ENCODE measurements at regions not wholly inside any gene's neighbourhood (a gene's known extent, or its start where the extent isn't known, plus 50 kb on each side); places are given as distances from the start of the nearest gene placed in this dataset.
"Not testable (repeated sequence)": the region's sequence is repeated elsewhere in the genome, so short reads cannot be mapped to it uniquely, and the experiment has no call there.

GRCh38 chr2:105506860-105507259 lies 108.0 kb upstream of the FHL2 start:
- not testable (repeated sequence) for DNase-seq (ENCODE audit: extremely low read depth, low read depth)

- no peak for DNase-seq (ENCODE audit: extremely low read depth, low read depth)
Measured at GRCh38 chr2:105504459-105504858, 105.6 kb upstream of the FHL2 start.

GRCh38 chr2:105502625-105503334 lies 103.9 kb upstream of the FHL2 start:
- DNase-seq (ENCODE audit: extremely low read depth, low read depth): no peak

GRCh38 chr2:105498281-105498846 lies 99.5 kb upstream of the FHL2 start:
- DNase-seq (ENCODE audit: extremely low read depth, low read depth): no peak

- no peak for DNase-seq (ENCODE audit: extremely low read depth, low read depth)
Measured at GRCh38 chr2:105497094-105497493, 98.2 kb upstream of the FHL2 start.

GRCh38 chr2:105496271-105496670 lies 97.4 kb upstream of the FHL2 start:
- DNase-seq (ENCODE audit: extremely low read depth, low read depth): no peak

- no peak for DNase-seq (ENCODE audit: extremely low read depth, low read depth)
Measured at GRCh38 chr2:105494683-105495425, 96.0 kb upstream of the FHL2 start.

- DNase-seq (ENCODE audit: extremely low read depth, low read depth): no peak
Measured at GRCh38 chr2:105490956-105491355, 92.1 kb upstream of the FHL2 start.

- DNase-seq (ENCODE audit: extremely low read depth, low read depth): no peak
Measured at GRCh38 chr2:105490204-105490603, 91.4 kb upstream of the FHL2 start.

- no peak for DNase-seq (ENCODE audit: extremely low read depth, low read depth)
Measured at GRCh38 chr2:105489168-105489878, 90.5 kb upstream of the FHL2 start.

- DNase-seq (ENCODE audit: extremely low read depth, low read depth): no peak
Measured at GRCh38 chr2:105488285-105488684, 89.4 kb upstream of the FHL2 start.

GRCh38 chr2:105487142-105488069 lies 88.6 kb upstream of the FHL2 start:
- DNase-seq (ENCODE audit: extremely low read depth, low read depth): no peak

GRCh38 chr2:105486762-105487141 lies 87.9 kb upstream of the FHL2 start:
- DNase-seq (ENCODE audit: extremely low read depth, low read depth): no peak

- DNase-seq (ENCODE audit: extremely low read depth, low read depth): no peak
Measured at GRCh38 chr2:105478670-105479069, 79.8 kb upstream of the FHL2 start.

GRCh38 chr2:105477050-105477620 lies 78.3 kb upstream of the FHL2 start:
- DNase-seq (ENCODE audit: extremely low read depth, low read depth): not testable (repeated sequence)

GRCh38 chr2:105473011-105473410 lies 74.2 kb upstream of the FHL2 start:
- DNase-seq (ENCODE audit: extremely low read depth, low read depth): no peak

- no peak for DNase-seq (ENCODE audit: extremely low read depth, low read depth)
Measured at GRCh38 chr2:105470979-105471378, 72.1 kb upstream of the FHL2 start.

- DNase-seq (ENCODE audit: extremely low read depth, low read depth): no peak
Measured at GRCh38 chr2:105469781-105470180, 70.9 kb upstream of the FHL2 start.

GRCh38 chr2:105468582-105469042 lies 69.8 kb upstream of the FHL2 start:
- no peak for DNase-seq (ENCODE audit: extremely low read depth, low read depth)

- DNase-seq (ENCODE audit: extremely low read depth, low read depth): no peak
Measured at GRCh38 chr2:105464325-105464724, 65.5 kb upstream of the FHL2 start.

Data from NCI-H460 (cell line).